ENCODE measurements at regions not wholly inside any gene's neighbourhood (a gene's known extent, or its start where the extent isn't known, plus 50 kb on each side); places are given as distances from the start of the nearest gene placed in this dataset.

- in situ Hi-C loops (cut with HindIII; ENCODE audit: low pct_unique_long_range_greater_than_20kb, low sequenced_read_pairs): no loop called here
- TF ChIP-seq SIN3A (IDR thresholded peaks at IDR 0.05; ENCODE audit: borderline replicate concordance, insufficient read depth, low read depth, low read length): no peak
- TF ChIP-seq REST (IDR thresholded peaks at IDR 0.05; ENCODE audit: insufficient read depth in 1 of 2, low read depth in 2 of 2, low read length in 1 of 2): no peak
- TF ChIP-seq POLR2AphosphoS5 (IDR thresholded peaks at IDR 0.05; ENCODE audit: low read depth, low read length): no peak
- no peak for TF ChIP-seq CTCF (IDR thresholded peaks at IDR 0.05)
- no peak for TF ChIP-seq TCF7L2 (IDR thresholded peaks at IDR 0.05; ENCODE audit: low read depth, low read length)
Observed at GRCh38 chr4:136088211-136088867, 1444.0 kb downstream of the PCDH18 start.

GRCh38 chr4:136078976-136079375 is 1453.3 kb downstream of the PCDH18 start:
- Histone ChIP-seq H3K27ac (ENCODE audit: low read length) (no peak overlapping the region), H3K4me1 (ENCODE audit: control insufficient read depth, insufficient read depth, low read length) (no peaks in the 10 kb centered on the region), H3K9me3 (ENCODE audit: control insufficient read depth, insufficient read depth, low read depth, low read length) (no peaks in the 10 kb centered on the region), H3K27me3 (ENCODE audit: control insufficient read depth, insufficient read depth, low read length) (no peaks in the 10 kb centered on the region), H3K4me3 (ENCODE audit: low read depth in 2 of 2, low read length in 2 of 2) (no peak overlapping the region), H3K36me3 (ENCODE audit: control insufficient read depth, insufficient read depth, low read length) (no peaks in the 10 kb centered on the region)
- DNase-seq (ENCODE audit: low read depth, low spot score) (no peak), ATAC-seq (no peak)
- CTCF ChIA-PET: no interaction called here
- in situ Hi-C loops (cut with HindIII; ENCODE audit: low pct_unique_long_range_greater_than_20kb, low sequenced_read_pairs) (no loop called here), intact Hi-C loops (cut with micrococcal nuclease; ENCODE audit: unreplicated experiment) (no loop called here)
- BruUV-seq (replicated peaks): no TSS peak
- no peak for TF ChIP-seq CTCF (IDR thresholded peaks at IDR 0.05)
- TF ChIP-seq SIN3A (IDR thresholded peaks at IDR 0.05; ENCODE audit: borderline replicate concordance, insufficient read depth, low read depth, low read length): no peak
- no peak for TF ChIP-seq REST (IDR thresholded peaks at IDR 0.05; ENCODE audit: insufficient read depth in 1 of 2, low read depth in 2 of 2, low read length in 1 of 2)
- no peak for TF ChIP-seq POLR2AphosphoS5 (IDR thresholded peaks at IDR 0.05; ENCODE audit: low read depth, low read length)
- no peak for TF ChIP-seq TCF7L2 (IDR thresholded peaks at IDR 0.05; ENCODE audit: low read depth, low read length)
- POLR2A ChIA-PET: no interaction called here

More at GRCh38 chr4:136088211-136088867, 1444.0 kb downstream of the PCDH18 start:
- Histone ChIP-seq H3K36me3 (ENCODE audit: control insufficient read depth, insufficient read depth, low read length) (no peaks in the 10 kb centered on the region), H3K9me3 (ENCODE audit: control insufficient read depth, insufficient read depth, low read depth, low read length) (no peaks in the 10 kb centered on the region), H3K4me1 (ENCODE audit: control insufficient read depth, insufficient read depth, low read length) (no peaks in the 10 kb centered on the region), H3K27me3 (ENCODE audit: control insufficient read depth, insufficient read depth, low read length) (no peaks in the 10 kb centered on the region), H3K27ac (ENCODE audit: low read length) (no peak overlapping the region), H3K4me3 (ENCODE audit: low read depth in 2 of 2, low read length in 2 of 2) (no peak overlapping the region)
- intact Hi-C loops (cut with micrococcal nuclease; ENCODE audit: unreplicated experiment): no loop called here
- DNase-seq (ENCODE audit: low read depth, low spot score): no peak
- BruUV-seq (replicated peaks): no TSS peak
- POLR2A ChIA-PET: no interaction called here
- CTCF ChIA-PET: no interaction called here
- no peak for ATAC-seq

All from Panc1 (cell line).